ENCODE measurements at regions not wholly inside any gene's neighbourhood (a gene's known extent, or its start where the extent isn't known, plus 50 kb on each side); places are given as distances from the start of the nearest gene placed in this dataset.

- Mint-ChIP-seq H3K27me3 (peaks cover 3% of the 10 kb centered on the region), H3K36me3 (ENCODE audit: insufficient read depth) (no peaks in the 10 kb centered on the region), H3K4me1 (ENCODE audit: low read depth) (no peaks in the 10 kb centered on the region), H3K4me3 (ENCODE audit: low read depth) (no peak overlapping the region), H3K27ac (no peak overlapping the region), H3K9me3 (ENCODE audit: low read depth) (no peaks in the 10 kb centered on the region)
- no peak for DNase-seq (ENCODE audit: low spot score, unreplicated experiment)
- TF ChIP-seq CTCF (IDR thresholded peaks at IDR 0.05; ENCODE audit: unreplicated experiment): no peak
Observed at GRCh38 chr10:3530346-3530745, 254.7 kb downstream of the KLF6 start.

GRCh38 chr10:3529691-3530090 lies 255.3 kb downstream of the KLF6 start:
- Mint-ChIP-seq H3K4me3 (ENCODE audit: low read depth) (no peak overlapping the region), H3K36me3 (ENCODE audit: insufficient read depth) (no peaks in the 10 kb centered on the region), H3K27me3 (peaks cover 3% of the 10 kb centered on the region), H3K27ac (no peak overlapping the region), H3K9me3 (ENCODE audit: low read depth) (no peaks in the 10 kb centered on the region), H3K4me1 (ENCODE audit: low read depth) (peaks cover 2% of the 10 kb centered on the region)
- no peak for DNase-seq (ENCODE audit: low spot score, unreplicated experiment)
- TF ChIP-seq CTCF (IDR thresholded peaks at IDR 0.05; ENCODE audit: unreplicated experiment): no peak

- no peak for TF ChIP-seq CTCF (IDR thresholded peaks at IDR 0.05; ENCODE audit: unreplicated experiment)
- H3K36me3 Mint-ChIP-seq (ENCODE audit: insufficient read depth): no peaks in the 10 kb centered on the region
- H3K9me3 Mint-ChIP-seq (ENCODE audit: low read depth): no peaks in the 10 kb centered on the region
- peaks cover 5% of the 10 kb centered on the region for H3K4me1 Mint-ChIP-seq (ENCODE audit: low read depth)
- no peak overlapping the region for H3K4me3 Mint-ChIP-seq (ENCODE audit: low read depth)
- no peak for DNase-seq (ENCODE audit: low spot score, unreplicated experiment)
- no peak overlapping the region for H3K27ac Mint-ChIP-seq
- peaks cover 3% of the 10 kb centered on the region for H3K27me3 Mint-ChIP-seq
Observed at GRCh38 chr10:3528823-3529403, 256.1 kb downstream of the KLF6 start.

- H3K27me3 Mint-ChIP-seq: peaks cover 3% of the 10 kb centered on the region
- DNase-seq (ENCODE audit: low spot score, unreplicated experiment): no peak
- TF ChIP-seq CTCF (IDR thresholded peaks at IDR 0.05; ENCODE audit: unreplicated experiment): no peak
- peaks cover 5% of the 10 kb centered on the region for H3K4me1 Mint-ChIP-seq (ENCODE audit: low read depth)
- H3K9me3 Mint-ChIP-seq (ENCODE audit: low read depth): no peaks in the 10 kb centered on the region
- no peak overlapping the region for H3K4me3 Mint-ChIP-seq (ENCODE audit: low read depth)
- no peaks in the 10 kb centered on the region for H3K36me3 Mint-ChIP-seq (ENCODE audit: insufficient read depth)
- H3K27ac Mint-ChIP-seq: no peak overlapping the region
Observed at GRCh38 chr10:3528271-3528670, 256.7 kb downstream of the KLF6 start.

- DNase-seq (ENCODE audit: low spot score, unreplicated experiment): no peak
- peaks cover 5% of the 10 kb centered on the region for H3K4me1 Mint-ChIP-seq (ENCODE audit: low read depth)
- H3K27ac Mint-ChIP-seq: no peak overlapping the region
- H3K4me3 Mint-ChIP-seq (ENCODE audit: low read depth): no peak overlapping the region
- peaks cover 3% of the 10 kb centered on the region for H3K27me3 Mint-ChIP-seq
- no peaks in the 10 kb centered on the region for H3K9me3 Mint-ChIP-seq (ENCODE audit: low read depth)
- TF ChIP-seq CTCF (IDR thresholded peaks at IDR 0.05; ENCODE audit: unreplicated experiment): no peak
- H3K36me3 Mint-ChIP-seq (ENCODE audit: insufficient read depth): no peaks in the 10 kb centered on the region
Observed at GRCh38 chr10:3527869-3528268, 257.1 kb downstream of the KLF6 start.
